Parathyroid adenoma (tissue), 2 donors: ENCODE measurements at regions not wholly inside any gene's neighbourhood (a gene's known extent, or its start where the extent isn't known, plus 50 kb on each side); places are given as distances from the start of the nearest gene placed in this dataset.

Experiments
- H2AFZ ChIP-seq: fragments of 300-600 bp; sonication (generic); one replicate; pipeline ENCODE4 v1.7.0; 2017; ENCODE audit warnings: antibody characterized with exemption, mild to moderate bottlenecking
- H3K27ac ChIP-seq: fragments of 300-600 bp; sonication (generic); one replicate; pipeline ENCODE4 v1.7.0; 2017
- H3K27me3 ChIP-seq: fragments of 300-600 bp; sonication (generic); one replicate; pipeline ENCODE4 v1.7.0; 2017; ENCODE audit warnings: low read length; ENCODE audit not compliant: control insufficient read depth, insufficient read depth
- H3K36me3 ChIP-seq: fragments of 300-600 bp; sonication (generic); one replicate; pipeline ENCODE4 v1.7.0; 2017; ENCODE audit warnings: low read length; ENCODE audit not compliant: control insufficient read depth, insufficient read depth
- H3K4me1 ChIP-seq: fragments of 300-600 bp; sonication (generic); one replicate; pipeline ENCODE4 v1.7.0; 2017; ENCODE audit warnings: control low read depth
- H3K4me2 ChIP-seq: fragments of 300-600 bp; sonication (generic); one replicate; pipeline ENCODE4 v1.7.0; 2017; ENCODE audit warnings: low read length
- H3K4me3 ChIP-seq: fragments of 300-600 bp; sonication (generic); one replicate; pipeline ENCODE4 v1.7.0; 2017; ENCODE audit warnings: low read depth, low read length
- H3K79me2 ChIP-seq: fragments of 300-600 bp; sonication (generic); one replicate; pipeline ENCODE4 v1.7.0; 2017; ENCODE audit warnings: control low read depth
- H3K9ac ChIP-seq: fragments of 300-600 bp; sonication (generic); one replicate; pipeline ENCODE4 v1.7.0; 2017; ENCODE audit warnings: mild to moderate bottlenecking
- H3K9me3 ChIP-seq: fragments of 300-600 bp; sonication (generic); one replicate; pipeline ENCODE4 v1.7.0; 2017; ENCODE audit warnings: low read length; ENCODE audit not compliant: control insufficient read depth
- CTCF ChIP-seq: fragments of 300-600 bp; sonication (generic); IDR thresholded peaks from one replicate; pipeline ENCODE4 v1.7.0; 2017; ENCODE audit warnings: antibody characterized with exemption, mild to moderate bottlenecking
- donor health status: primary hyperparathyroidism.

- H3K27ac ChIP-seq: no peak overlapping the region
These were observed 524.2 kb downstream of the TMTC2 start for GRCh38 chr12:83210933-83211332.

GRCh38 chr12:83199069-83199468 is 512.4 kb downstream of the TMTC2 start:
- Histone ChIP-seq H3K9me3 (no peaks in the 10 kb centered on the region), H3K4me2 (no peak overlapping the region), H3K36me3 (no peaks in the 10 kb centered on the region), H3K4me1 (no peaks in the 10 kb centered on the region), H3K27me3 (no peaks in the 10 kb centered on the region), H2AFZ (no peak overlapping the region), H3K9ac (no peak overlapping the region), H3K79me2 (no peaks in the 10 kb centered on the region), H3K4me3 (no peak overlapping the region), H3K27ac (no peak overlapping the region)
- no peak for TF ChIP-seq CTCF

More at GRCh38 chr12:83210933-83211332, 524.2 kb downstream of the TMTC2 start:
- Histone ChIP-seq H3K27me3 (no peaks in the 10 kb centered on the region), H3K9ac (no peak overlapping the region), H3K4me1 (no peaks in the 10 kb centered on the region), H3K4me2 (no peak overlapping the region), H3K4me3 (no peak overlapping the region), H3K36me3 (no peaks in the 10 kb centered on the region), H2AFZ (no peak overlapping the region), H3K9me3 (no peaks in the 10 kb centered on the region), H3K79me2 (no peaks in the 10 kb centered on the region)
- no peak for TF ChIP-seq CTCF

GRCh38 chr12:83198291-83199015 is 511.7 kb downstream of the TMTC2 start:
- H3K27ac ChIP-seq: no peak overlapping the region
- H3K4me2 ChIP-seq: no peak overlapping the region
- H2AFZ ChIP-seq: no peak overlapping the region
- no peak overlapping the region for H3K4me3 ChIP-seq
- no peak overlapping the region for H3K9ac ChIP-seq
- no peaks in the 10 kb centered on the region for H3K79me2 ChIP-seq
- no peak for TF ChIP-seq CTCF
- H3K9me3 ChIP-seq: no peaks in the 10 kb centered on the region
- H3K27me3 ChIP-seq: no peaks in the 10 kb centered on the region
- no peaks in the 10 kb centered on the region for H3K4me1 ChIP-seq
- H3K36me3 ChIP-seq: no peaks in the 10 kb centered on the region

GRCh38 chr12:83197483-83197914 is 510.8 kb downstream of the TMTC2 start:
- Histone ChIP-seq H3K79me2 (no peaks in the 10 kb centered on the region), H3K9ac (no peak overlapping the region), H2AFZ (no peak overlapping the region), H3K4me2 (no peak overlapping the region), H3K36me3 (no peaks in the 10 kb centered on the region), H3K9me3 (no peaks in the 10 kb centered on the region), H3K27me3 (no peaks in the 10 kb centered on the region), H3K27ac (no peak overlapping the region), H3K4me1 (no peaks in the 10 kb centered on the region), H3K4me3 (no peak overlapping the region)
- TF ChIP-seq CTCF: no peak
